OCI-LY1 (cell line): ENCODE measurements at regions not wholly inside any gene's neighbourhood (a gene's known extent, or its start where the extent isn't known, plus 50 kb on each side); places are given as distances from the start of the nearest gene placed in this dataset.

ENCODE experiments used
- H2AFZ ChIP-seq: fragments of 200-600 bp; sonication (generic), shearing (Covaris generic); 2 replicates; pipeline ENCODE4 v1.6.0; 2014; ENCODE audit warnings: antibody characterized with exemption, mild to moderate bottlenecking, low read length
- H3F3A ChIP-seq: fragments of 200-600 bp; sonication (generic), shearing (Covaris generic); 2 replicates; pipeline ENCODE4 v1.6.0; 2014; ENCODE audit warnings: mild to moderate bottlenecking, antibody characterized with exemption, low read length, moderate library complexity; ENCODE audit not compliant: insufficient read depth
- H3K27ac ChIP-seq: fragments of 200-600 bp; sonication (generic); 2 replicates; pipeline ENCODE4 v1.5.1; 2014; ENCODE audit warnings: low read length, mixed run types, mild to moderate bottlenecking, low read depth; ENCODE audit not compliant: poor library complexity, severe bottlenecking
- H3K27me3 ChIP-seq: fragments of 200-600 bp; sonication (generic); 2 replicates; pipeline ENCODE4 v1.6.0; 2014; ENCODE audit warnings: antibody characterized with exemption, mild to moderate bottlenecking, low read length, moderate library complexity; ENCODE audit not compliant: insufficient read depth
- H3K36me3 ChIP-seq: fragments of 200-600 bp; sonication (generic); 2 replicates; pipeline ENCODE4 v1.6.1; 2014; ENCODE audit warnings: mild to moderate bottlenecking, antibody characterized with exemption, low read length, moderate library complexity, mixed read lengths; ENCODE audit not compliant: insufficient read depth
- H3K4me1 ChIP-seq: fragments of 200-600 bp; sonication (generic); 2 replicates; pipeline ENCODE4 v1.5.1; 2014; ENCODE audit warnings: mild to moderate bottlenecking, low read length, moderate library complexity; ENCODE audit not compliant: insufficient read depth, severe bottlenecking
- H3K4me2 ChIP-seq: fragments of 200-600 bp; sonication (generic), shearing (Covaris generic); 2 replicates; pipeline ENCODE4 v1.6.1; 2014; ENCODE audit warnings: low read length
- H3K4me3 ChIP-seq: fragments of 200-600 bp; sonication (generic); 2 replicates; pipeline ENCODE4 v1.5.1; 2014; ENCODE audit warnings: low read length, low read depth, mild to moderate bottlenecking, mixed read lengths; ENCODE audit not compliant: poor library complexity, severe bottlenecking
- H3K79me2 ChIP-seq: fragments of 200-600 bp; shearing (Covaris generic); 2 replicates; pipeline ENCODE4 v1.6.1; 2016; ENCODE audit warnings: mixed run types, low read length, mixed read lengths; ENCODE audit not compliant: insufficient read depth
- H3K9ac ChIP-seq: fragments of 200-600 bp; sonication (generic), shearing (Covaris generic); 2 replicates; pipeline ENCODE4 v1.6.1; 2014; ENCODE audit warnings: mild to moderate bottlenecking, low read length, mixed read lengths
- H3K9me2 ChIP-seq: fragments of 200-600 bp; sonication (generic), shearing (Covaris generic); 2 replicates; pipeline ENCODE4 v1.6.1; 2014; ENCODE audit warnings: low read depth, mild to moderate bottlenecking, low read length, mixed read lengths
- H3K9me3 ChIP-seq: fragments of 200-600 bp; shearing (Covaris generic); 2 replicates; pipeline ENCODE4 v1.6.1; 2014; ENCODE audit warnings: low read length, mixed read lengths
- H4K20me1 ChIP-seq: fragments of 200-600 bp; sonication (generic), shearing (Covaris generic); 2 replicates; pipeline ENCODE4 v1.6.0; 2016; ENCODE audit warnings: mild to moderate bottlenecking, low read length; ENCODE audit not compliant: insufficient read depth
- CTCF ChIP-seq: fragments of 200-600 bp; sonication (generic), shearing (Covaris generic); IDR thresholded peaks from 2 replicates; pipeline ENCODE4 v1.5.1; 2017; ENCODE audit warnings: mild to moderate bottlenecking, antibody characterized with exemption, low read length, moderate library complexity, mixed read lengths
- EZH2 ChIP-seq: fragments of 200-600 bp; sonication (generic), shearing (Covaris generic); IDR thresholded peaks from 2 replicates; pipeline ENCODE4 v1.8.0; 2017; ENCODE audit warnings: borderline replicate concordance, mixed run types, mild to moderate bottlenecking, antibody characterized with exemption, low read length, moderate library complexity, mixed read lengths

- Histone ChIP-seq H3K9ac (no peak overlapping the region), H3K79me2 (no peaks in the 10 kb centered on the region), H3K4me2 (no peak overlapping the region), H3K9me3 (no peaks in the 10 kb centered on the region), H3K27me3 (no peaks in the 10 kb centered on the region), H3K36me3 (no peaks in the 10 kb centered on the region), H3K9me2 (no peaks in the 10 kb centered on the region), H3F3A (no peaks in the 10 kb centered on the region), H4K20me1 (no peaks in the 10 kb centered on the region), H3K27ac (no peak overlapping the region), H3K4me1 (no peaks in the 10 kb centered on the region), H3K4me3 (no peak overlapping the region), H2AFZ (no peak overlapping the region)
- TF ChIP-seq EZH2 (no peak), CTCF (no peak)
Observed at GRCh38 chr3:147733217-147733616, 324.1 kb downstream of the ZIC1 start.

GRCh38 chr3:147735616-147736015, 326.5 kb downstream of the ZIC1 start:
- Histone ChIP-seq H3K4me2 (no peak overlapping the region), H2AFZ (no peak overlapping the region)
- TF ChIP-seq EZH2 (no peak), CTCF (no peak)

GRCh38 chr3:147736226-147736625, 327.1 kb downstream of the ZIC1 start:
- H3K9me3 ChIP-seq, result no peaks in the 10 kb centered on the region
- no peaks in the 10 kb centered on the region for H3K36me3 ChIP-seq
- no peaks in the 10 kb centered on the region for H4K20me1 ChIP-seq
- no peaks in the 10 kb centered on the region for H3F3A ChIP-seq
- H3K4me2 ChIP-seq, result no peak overlapping the region
- H2AFZ ChIP-seq, result no peak overlapping the region
- TF ChIP-seq EZH2 (no peak), CTCF (no peak)
- no peak overlapping the region for H3K27ac ChIP-seq
- no peak overlapping the region for H3K4me3 ChIP-seq
- no peak overlapping the region for H3K9ac ChIP-seq
- H3K4me1 ChIP-seq, result no peaks in the 10 kb centered on the region
- H3K27me3 ChIP-seq, result no peaks in the 10 kb centered on the region
- no peaks in the 10 kb centered on the region for H3K9me2 ChIP-seq
- no peaks in the 10 kb centered on the region for H3K79me2 ChIP-seq

More at GRCh38 chr3:147735616-147736015, 326.5 kb downstream of the ZIC1 start:
- no peaks in the 10 kb centered on the region for H3K9me3 ChIP-seq
- no peaks in the 10 kb centered on the region for H3K79me2 ChIP-seq
- no peaks in the 10 kb centered on the region for H3F3A ChIP-seq
- no peak overlapping the region for H3K4me3 ChIP-seq
- H3K9me2 ChIP-seq, result no peaks in the 10 kb centered on the region
- no peaks in the 10 kb centered on the region for H3K27me3 ChIP-seq
- H4K20me1 ChIP-seq, result no peaks in the 10 kb centered on the region
- H3K36me3 ChIP-seq, result no peaks in the 10 kb centered on the region
- H3K9ac ChIP-seq, result no peak overlapping the region
- no peaks in the 10 kb centered on the region for H3K4me1 ChIP-seq
- no peak overlapping the region for H3K27ac ChIP-seq
